OCI-LY1 (cell line): ENCODE measurements at regions not wholly inside any gene's neighbourhood (a gene's known extent, or its start where the extent isn't known, plus 50 kb on each side); places are given as distances from the start of the nearest gene placed in this dataset.

Source experiments
- CTCF ChIP-seq: fragments of 200-600 bp; sonication (generic), shearing (Covaris generic); IDR thresholded peaks from 2 replicates; pipeline ENCODE4 v1.5.1; 2017; ENCODE audit warnings: mild to moderate bottlenecking, antibody characterized with exemption, low read length, moderate library complexity, mixed read lengths
- EZH2 ChIP-seq: fragments of 200-600 bp; sonication (generic), shearing (Covaris generic); IDR thresholded peaks from 2 replicates; pipeline ENCODE4 v1.8.0; 2017; ENCODE audit warnings: borderline replicate concordance, mixed run types, mild to moderate bottlenecking, antibody characterized with exemption, low read length, moderate library complexity, mixed read lengths

GRCh38 chr2:216916956-216917650 lies 57.2 kb upstream of the TNP1 start:
- TF ChIP-seq CTCF (no peak), EZH2 (no peak)
